Fibroblast of lung (primary cell): ENCODE measurements at regions not wholly inside any gene's neighbourhood (a gene's known extent, or its start where the extent isn't known, plus 50 kb on each side); places are given as distances from the start of the nearest gene placed in this dataset.

Experiments
- CTCF ChIP-seq, 2 donors: IDR thresholded peaks in 1 of 2; conservative IDR thresholded peaks in 1 of 2; 1 replicate in 1 of 2; 2 replicates in 1 of 2; pipeline ENCODE4 v1.5.1; 2011 to 2012; ENCODE audit warnings: low read length in 2 of 2, control low read depth in 1 of 2, inconsistent platforms in 1 of 2, low read depth in 1 of 2, mild to moderate bottlenecking in 1 of 2
- EZH2 ChIP-seq: IDR thresholded peaks from 2 replicates; pipeline ENCODE4 v1.5.1; 2012; ENCODE audit warnings: low read length, control low read depth, mild to moderate bottlenecking; ENCODE audit errors: missing control alignments

GRCh38 chr1:59052166-59052590, 244.7 kb upstream of the FGGY start:
- TF ChIP-seq CTCF (conservative IDR thresholded peaks at IDR 0.05 in 1 of 2, IDR thresholded peaks at IDR 0.05 in 1 of 2; ENCODE audit: low read depth in 1 of 2, low read length in 2 of 2), result no peak
- TF ChIP-seq EZH2, result no peak
